ENCODE measurements at regions not wholly inside any gene's neighbourhood (a gene's known extent, or its start where the extent isn't known, plus 50 kb on each side); places are given as distances from the start of the nearest gene placed in this dataset.

- ATAC-seq, result no peak
These were observed 1264.4 kb downstream of the ZPLD1 start for GRCh38 chr3:103699228-103699627.

GRCh38 chr3:103705641-103706040 is 1270.8 kb downstream of the ZPLD1 start:
- no peak for ATAC-seq
- no peak for TF ChIP-seq ZFP30 (CRISPR knock-in tag; IDR thresholded peaks at IDR 0.05)
- TF ChIP-seq OSR1 (CRISPR knock-in tag; IDR thresholded peaks at IDR 0.05), result no peak
- TF ChIP-seq ZNF8 (CRISPR knock-in tag; IDR thresholded peaks at IDR 0.05), result no peak
- no peak for TF ChIP-seq BACH2 (CRISPR knock-in tag; IDR thresholded peaks at IDR 0.05; ENCODE audit: borderline replicate concordance)
- no peak for TF ChIP-seq POU6F1 (CRISPR knock-in tag; IDR thresholded peaks at IDR 0.05; ENCODE audit: borderline replicate concordance, low read depth)

More at GRCh38 chr3:103699228-103699627, 1264.4 kb downstream of the ZPLD1 start:
- TF ChIP-seq OSR1 (CRISPR knock-in tag; IDR thresholded peaks at IDR 0.05) (no peak), SNAI2 (CRISPR knock-in tag; IDR thresholded peaks at IDR 0.05) (no peak), CSDC2 (CRISPR knock-in tag; IDR thresholded peaks at IDR 0.05) (no peak), ZNF8 (CRISPR knock-in tag; IDR thresholded peaks at IDR 0.05) (no peak), ESRRG (CRISPR knock-in tag; IDR thresholded peaks at IDR 0.05) (no peak), POU6F1 (CRISPR knock-in tag; IDR thresholded peaks at IDR 0.05; ENCODE audit: borderline replicate concordance, low read depth) (no peak), CREB5 (CRISPR knock-in tag; IDR thresholded peaks at IDR 0.05; ENCODE audit: low read depth) (no peak), RARB (CRISPR knock-in tag; IDR thresholded peaks at IDR 0.05) (no peak), TCF4 (CRISPR knock-in tag; IDR thresholded peaks at IDR 0.05; ENCODE audit: borderline replicate concordance) (no peak), ZC3H10 (CRISPR knock-in tag; IDR thresholded peaks at IDR 0.05) (no peak), PPARA (CRISPR knock-in tag; IDR thresholded peaks at IDR 0.05; ENCODE audit: borderline replicate concordance) (no peak), GLIS3 (CRISPR knock-in tag; IDR thresholded peaks at IDR 0.05) (no peak), ZNF70 (CRISPR knock-in tag; IDR thresholded peaks at IDR 0.05) (no peak), ISL1 (CRISPR knock-in tag; IDR thresholded peaks at IDR 0.05) (no peak), BACH2 (CRISPR knock-in tag; IDR thresholded peaks at IDR 0.05; ENCODE audit: borderline replicate concordance) (no peak), ARNTL (CRISPR knock-in tag; IDR thresholded peaks at IDR 0.05; ENCODE audit: borderline replicate concordance, low read depth) (no peak), ZFP30 (CRISPR knock-in tag; IDR thresholded peaks at IDR 0.05) (no peak), TSHZ2 (CRISPR knock-in tag; IDR thresholded peaks at IDR 0.05) (no peak), PATZ1 (CRISPR knock-in tag; IDR thresholded peaks at IDR 0.05; ENCODE audit: borderline replicate concordance) (no peak), TOX (CRISPR knock-in tag; IDR thresholded peaks at IDR 0.05; ENCODE audit: borderline replicate concordance) (no peak)

- ATAC-seq, result no peak
- TF ChIP-seq POU6F1 (CRISPR knock-in tag; IDR thresholded peaks at IDR 0.05; ENCODE audit: borderline replicate concordance, low read depth) (no peak), ZNF565 (CRISPR knock-in tag; conservative IDR thresholded peaks at IDR 0.05; ENCODE audit: low read depth) (no peak), PATZ1 (CRISPR knock-in tag; IDR thresholded peaks at IDR 0.05; ENCODE audit: borderline replicate concordance) (no peak)
These were observed 1271.9 kb downstream of the ZPLD1 start for GRCh38 chr3:103706671-103707070.
